ENCODE measurements at regions not wholly inside any gene's neighbourhood (a gene's known extent, or its start where the extent isn't known, plus 50 kb on each side); places are given as distances from the start of the nearest gene placed in this dataset.

DNA sequence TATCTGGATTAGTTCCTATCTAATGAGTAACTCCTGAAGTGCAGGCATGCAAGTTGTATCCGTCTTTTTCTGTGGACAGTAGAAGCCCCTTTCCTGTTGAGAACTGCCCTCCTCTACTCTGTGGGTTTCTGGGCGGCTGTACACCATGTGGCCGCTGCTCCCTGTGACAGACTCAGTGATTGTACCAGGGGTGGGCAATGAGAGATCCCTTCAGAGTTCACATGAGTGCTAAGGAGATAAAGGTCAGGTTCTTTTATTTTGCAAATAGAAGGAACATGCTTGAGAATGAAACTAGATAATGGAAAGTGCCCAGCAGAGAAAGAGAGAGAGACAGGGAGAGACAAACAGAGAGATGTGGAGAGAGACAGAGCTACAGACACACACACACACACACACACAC is 76.4 kb upstream of the TAPT1 start:
- TF ChIP-seq, protein P1, sequence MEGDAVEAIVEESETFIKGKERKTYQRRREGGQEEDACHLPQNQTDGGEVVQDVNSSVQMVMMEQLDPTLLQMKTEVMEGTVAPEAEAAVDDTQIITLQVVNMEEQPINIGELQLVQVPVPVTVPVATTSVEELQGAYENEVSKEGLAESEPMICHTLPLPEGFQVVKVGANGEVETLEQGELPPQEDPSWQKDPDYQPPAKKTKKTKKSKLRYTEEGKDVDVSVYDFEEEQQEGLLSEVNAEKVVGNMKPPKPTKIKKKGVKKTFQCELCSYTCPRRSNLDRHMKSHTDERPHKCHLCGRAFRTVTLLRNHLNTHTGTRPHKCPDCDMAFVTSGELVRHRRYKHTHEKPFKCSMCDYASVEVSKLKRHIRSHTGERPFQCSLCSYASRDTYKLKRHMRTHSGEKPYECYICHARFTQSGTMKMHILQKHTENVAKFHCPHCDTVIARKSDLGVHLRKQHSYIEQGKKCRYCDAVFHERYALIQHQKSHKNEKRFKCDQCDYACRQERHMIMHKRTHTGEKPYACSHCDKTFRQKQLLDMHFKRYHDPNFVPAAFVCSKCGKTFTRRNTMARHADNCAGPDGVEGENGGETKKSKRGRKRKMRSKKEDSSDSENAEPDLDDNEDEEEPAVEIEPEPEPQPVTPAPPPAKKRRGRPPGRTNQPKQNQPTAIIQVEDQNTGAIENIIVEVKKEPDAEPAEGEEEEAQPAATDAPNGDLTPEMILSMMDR (IDR thresholded peaks at IDR 0.05) = no peak
- no peak for TF ChIP-seq POLR2A (IDR thresholded peaks at IDR 0.05)
